HG02759 (cell line): ENCODE measurements at regions not wholly inside any gene's neighbourhood (a gene's known extent, or its start where the extent isn't known, plus 50 kb on each side); places are given as distances from the start of the nearest gene placed in this dataset.

Experiments
- ATAC-seq: cut with Tn5 transposase; IDR thresholded peaks from one replicate; pipeline ENCODE4 v1.9.1; 2021; ENCODE audit warnings: mild to moderate bottlenecking, moderate library complexity; ENCODE audit not compliant: unreplicated experiment

- ATAC-seq = no peak
Measured at GRCh38 chr7:94264756-94265155, 129.9 kb upstream of the COL1A2 start.

GRCh38 chr7:94265456-94265855 lies 129.2 kb upstream of the COL1A2 start:
- no peak for ATAC-seq

GRCh38 chr7:94266238-94266644 lies 128.5 kb upstream of the COL1A2 start:
- ATAC-seq = no peak

- ATAC-seq = no peak
Measured at GRCh38 chr7:94270772-94271171, 123.9 kb upstream of the COL1A2 start.

- ATAC-seq = no peak
Measured at GRCh38 chr7:94272821-94273583, 121.7 kb upstream of the COL1A2 start.

- ATAC-seq = no peak
Measured at GRCh38 chr7:94274828-94275227, 119.9 kb upstream of the COL1A2 start.

- ATAC-seq = no peak
Measured at GRCh38 chr7:94276027-94276426, 118.7 kb upstream of the COL1A2 start.

- ATAC-seq = peak; percentile 61
Measured at GRCh38 chr7:94276795-94277194, 117.9 kb upstream of the COL1A2 start.

- no peak for ATAC-seq
Measured at GRCh38 chr7:94277236-94277635, 117.5 kb upstream of the COL1A2 start.

- no peak for ATAC-seq
Measured at GRCh38 chr7:94280851-94281250, 113.8 kb upstream of the COL1A2 start.

- ATAC-seq = no peak
Measured at GRCh38 chr7:94284104-94284503, 110.6 kb upstream of the COL1A2 start.

- ATAC-seq = no peak
Measured at GRCh38 chr7:94286111-94286510, 108.6 kb upstream of the COL1A2 start.

- no peak for ATAC-seq
Measured at GRCh38 chr7:94288096-94288495, 106.6 kb upstream of the COL1A2 start.

GRCh38 chr7:94289071-94289470 lies 105.6 kb upstream of the COL1A2 start:
- ATAC-seq = no peak

GRCh38 chr7:94294471-94295131 lies 100.1 kb upstream of the COL1A2 start:
- no peak for ATAC-seq

GRCh38 chr7:94295850-94296249 lies 98.8 kb upstream of the COL1A2 start:
- ATAC-seq = no peak

- ATAC-seq = no peak
Measured at GRCh38 chr7:94296881-94297280, 97.8 kb upstream of the COL1A2 start.

- no peak for ATAC-seq
Measured at GRCh38 chr7:94297397-94297838, 97.3 kb upstream of the COL1A2 start.

GRCh38 chr7:94298943-94299342 lies 95.8 kb upstream of the COL1A2 start:
- no peak for ATAC-seq

- ATAC-seq = no peak
Measured at GRCh38 chr7:94300176-94300835, 94.4 kb upstream of the COL1A2 start.

GRCh38 chr7:94301024-94301586 lies 93.6 kb upstream of the COL1A2 start:
- no peak for ATAC-seq

GRCh38 chr7:94303118-94303517 lies 91.6 kb upstream of the COL1A2 start:
- ATAC-seq = no peak
